GM23338 (cell line): ENCODE measurements at regions not wholly inside any gene's neighbourhood (a gene's known extent, or its start where the extent isn't known, plus 50 kb on each side); places are given as distances from the start of the nearest gene placed in this dataset.

Source experiments
- EZH2 ChIP-seq: fragments of 200-600 bp; sonication (generic); IDR thresholded peaks from one replicate; pipeline ENCODE4 v1.8.0; 2017; ENCODE audit warnings: antibody characterized with exemption, mild to moderate bottlenecking, low read depth; ENCODE audit not compliant: unreplicated experiment
- EZH2phosphoT487 ChIP-seq: fragments of 200-600 bp; sonication (generic); IDR thresholded peaks from one replicate; pipeline ENCODE4 v1.8.1; 2018; ENCODE audit warnings: antibody characterized with exemption; ENCODE audit not compliant: unreplicated experiment
- TF ChIP-seq, protein P1 (sequence below), 2 experiments: fragments of 200-600 bp in 1 of 2; sonication (generic) in 1 of 2; conservative IDR thresholded peaks; 2 replicates each; pipeline versions ENCODE4 v1.5.1 to v1.6.1; 2016 to 2017; ENCODE audit warnings: antibody characterized with exemption in 2 of 2, low read depth in 2 of 2, mild to moderate bottlenecking in 2 of 2, moderate library complexity in 1 of 2
- TF ChIP-seq, protein P2 (sequence below): IDR thresholded peaks from one replicate; pipeline ENCODE4 v1.6.1; 2018; ENCODE audit warnings: antibody characterized with exemption; ENCODE audit not compliant: unreplicated experiment

DNA sequence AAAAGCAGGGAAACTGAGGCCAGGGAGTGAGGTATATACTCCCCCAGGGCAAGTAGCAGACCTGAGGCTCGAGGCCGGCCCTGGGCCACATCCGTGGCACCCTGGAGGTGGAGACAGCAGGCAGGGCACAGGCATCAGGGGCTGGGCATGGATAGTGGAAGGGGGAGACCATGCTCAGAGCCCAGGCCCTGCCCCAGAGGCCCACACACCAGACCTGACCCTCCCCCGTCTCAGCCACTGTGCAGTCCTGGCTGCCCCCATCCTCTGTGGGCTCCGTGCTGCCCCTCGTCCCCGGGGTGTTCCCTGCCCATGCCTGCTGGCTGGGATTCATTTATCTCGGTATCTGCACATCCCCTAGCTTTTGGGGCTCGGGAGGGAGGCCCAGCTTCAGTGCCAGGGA, 103.1 kb upstream of the NKX1-1 start:
- TF ChIP-seq, protein P1, sequence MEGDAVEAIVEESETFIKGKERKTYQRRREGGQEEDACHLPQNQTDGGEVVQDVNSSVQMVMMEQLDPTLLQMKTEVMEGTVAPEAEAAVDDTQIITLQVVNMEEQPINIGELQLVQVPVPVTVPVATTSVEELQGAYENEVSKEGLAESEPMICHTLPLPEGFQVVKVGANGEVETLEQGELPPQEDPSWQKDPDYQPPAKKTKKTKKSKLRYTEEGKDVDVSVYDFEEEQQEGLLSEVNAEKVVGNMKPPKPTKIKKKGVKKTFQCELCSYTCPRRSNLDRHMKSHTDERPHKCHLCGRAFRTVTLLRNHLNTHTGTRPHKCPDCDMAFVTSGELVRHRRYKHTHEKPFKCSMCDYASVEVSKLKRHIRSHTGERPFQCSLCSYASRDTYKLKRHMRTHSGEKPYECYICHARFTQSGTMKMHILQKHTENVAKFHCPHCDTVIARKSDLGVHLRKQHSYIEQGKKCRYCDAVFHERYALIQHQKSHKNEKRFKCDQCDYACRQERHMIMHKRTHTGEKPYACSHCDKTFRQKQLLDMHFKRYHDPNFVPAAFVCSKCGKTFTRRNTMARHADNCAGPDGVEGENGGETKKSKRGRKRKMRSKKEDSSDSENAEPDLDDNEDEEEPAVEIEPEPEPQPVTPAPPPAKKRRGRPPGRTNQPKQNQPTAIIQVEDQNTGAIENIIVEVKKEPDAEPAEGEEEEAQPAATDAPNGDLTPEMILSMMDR (conservative IDR thresholded peaks at IDR 0.05; ENCODE audit: low read depth in 2 of 2): no peak
- TF ChIP-seq EZH2phosphoT487 (no peak), EZH2 (no peak)
- TF ChIP-seq, protein P2, sequence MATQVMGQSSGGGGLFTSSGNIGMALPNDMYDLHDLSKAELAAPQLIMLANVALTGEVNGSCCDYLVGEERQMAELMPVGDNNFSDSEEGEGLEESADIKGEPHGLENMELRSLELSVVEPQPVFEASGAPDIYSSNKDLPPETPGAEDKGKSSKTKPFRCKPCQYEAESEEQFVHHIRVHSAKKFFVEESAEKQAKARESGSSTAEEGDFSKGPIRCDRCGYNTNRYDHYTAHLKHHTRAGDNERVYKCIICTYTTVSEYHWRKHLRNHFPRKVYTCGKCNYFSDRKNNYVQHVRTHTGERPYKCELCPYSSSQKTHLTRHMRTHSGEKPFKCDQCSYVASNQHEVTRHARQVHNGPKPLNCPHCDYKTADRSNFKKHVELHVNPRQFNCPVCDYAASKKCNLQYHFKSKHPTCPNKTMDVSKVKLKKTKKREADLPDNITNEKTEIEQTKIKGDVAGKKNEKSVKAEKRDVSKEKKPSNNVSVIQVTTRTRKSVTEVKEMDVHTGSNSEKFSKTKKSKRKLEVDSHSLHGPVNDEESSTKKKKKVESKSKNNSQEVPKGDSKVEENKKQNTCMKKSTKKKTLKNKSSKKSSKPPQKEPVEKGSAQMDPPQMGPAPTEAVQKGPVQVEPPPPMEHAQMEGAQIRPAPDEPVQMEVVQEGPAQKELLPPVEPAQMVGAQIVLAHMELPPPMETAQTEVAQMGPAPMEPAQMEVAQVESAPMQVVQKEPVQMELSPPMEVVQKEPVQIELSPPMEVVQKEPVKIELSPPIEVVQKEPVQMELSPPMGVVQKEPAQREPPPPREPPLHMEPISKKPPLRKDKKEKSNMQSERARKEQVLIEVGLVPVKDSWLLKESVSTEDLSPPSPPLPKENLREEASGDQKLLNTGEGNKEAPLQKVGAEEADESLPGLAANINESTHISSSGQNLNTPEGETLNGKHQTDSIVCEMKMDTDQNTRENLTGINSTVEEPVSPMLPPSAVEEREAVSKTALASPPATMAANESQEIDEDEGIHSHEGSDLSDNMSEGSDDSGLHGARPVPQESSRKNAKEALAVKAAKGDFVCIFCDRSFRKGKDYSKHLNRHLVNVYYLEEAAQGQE: no peak
